Astrocyte (in vitro differentiated cells and primary cell): ENCODE measurements at regions not wholly inside any gene's neighbourhood (a gene's known extent, or its start where the extent isn't known, plus 50 kb on each side); places are given as distances from the start of the nearest gene placed in this dataset.

Source experiments
- CTCF ChIP-seq: IDR thresholded peaks from 2 replicates; pipeline ENCODE4 v1.5.1; 2011; ENCODE audit warnings: low read depth, mild to moderate bottlenecking, inconsistent platforms, low read length, moderate library complexity; ENCODE audit not compliant: insufficient read depth
- EZH2 ChIP-seq: IDR thresholded peaks from 2 replicates; pipeline ENCODE4 v1.6.1; 2012; ENCODE audit warnings: mild to moderate bottlenecking, low read length, inconsistent platforms; ENCODE audit not compliant: insufficient read depth

DNA sequence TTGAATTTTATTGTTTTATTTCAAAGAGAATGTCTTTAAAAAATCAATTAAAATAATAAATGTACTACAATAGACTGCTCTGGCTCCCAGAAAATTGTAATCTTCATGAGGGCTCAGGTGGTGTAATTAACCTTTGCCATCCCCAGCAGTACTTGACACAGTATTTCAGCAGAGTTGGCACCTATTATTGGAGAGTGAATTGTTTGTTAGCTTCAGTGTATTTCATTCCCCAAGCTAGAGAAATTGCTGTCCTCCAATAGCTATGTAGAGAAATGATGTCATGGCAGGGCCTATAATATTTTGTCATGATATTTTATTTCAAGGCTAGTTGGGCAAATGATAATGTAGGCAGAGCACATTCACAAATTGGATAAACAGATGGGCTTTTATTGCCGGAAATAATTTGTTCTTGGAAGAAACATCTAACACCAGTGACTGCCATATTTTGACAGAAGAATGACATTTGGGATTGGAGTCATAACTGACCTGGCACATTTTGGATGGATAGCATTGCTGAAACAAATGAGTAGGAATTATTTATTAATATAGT lies 712.0 kb upstream of the NXPH2 start:
- TF ChIP-seq CTCF (no peak), EZH2 (no peak)
